NCI-H82 treated with DMSO at 0.1 percent for 48 hours (cell line): ENCODE measurements at regions not wholly inside any gene's neighbourhood (a gene's known extent, or its start where the extent isn't known, plus 50 kb on each side); places are given as distances from the start of the nearest gene placed in this dataset.
A peak's percentile ranks its signal among the peaks of the same experiment; 100 is the strongest.
"Not testable (repeated sequence)": the region's sequence is repeated elsewhere in the genome, so short reads cannot be mapped to it uniquely, and the experiment has no call there.

Experiments used
- DNase-seq: peaks from one replicate; lab custom pipeline; 2025; ENCODE audit not compliant: unreplicated experiment; lab: John Stamatoyannopoulos, UW

- no peak for DNase-seq
Observed at GRCh38 chr12:5260086-5260485, 171.8 kb upstream of the NTF3 start.

GRCh38 chr12:5260591-5261086 is 171.3 kb upstream of the NTF3 start:
- DNase-seq = no peak

DNA sequence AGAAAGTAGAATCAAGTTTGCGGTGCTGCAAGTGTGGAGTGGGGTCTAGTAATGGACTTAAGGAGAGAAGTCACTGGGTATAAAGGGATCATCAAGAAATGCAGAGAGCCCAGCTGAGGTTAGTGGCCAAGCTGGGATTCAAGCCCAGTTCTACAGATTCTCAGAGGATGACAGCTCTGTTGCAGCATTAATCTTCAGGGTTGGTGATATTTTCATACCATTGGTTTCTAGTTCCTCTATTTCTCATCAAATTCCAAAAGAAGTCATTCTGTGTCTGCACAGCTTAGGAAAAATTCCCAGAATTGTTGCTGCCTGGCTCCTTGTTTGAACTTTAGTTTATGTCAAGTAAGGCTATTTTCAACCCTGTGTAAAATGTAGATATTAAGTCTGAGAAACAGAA is 169.5 kb upstream of the NTF3 start:
- DNase-seq = no peak

DNA sequence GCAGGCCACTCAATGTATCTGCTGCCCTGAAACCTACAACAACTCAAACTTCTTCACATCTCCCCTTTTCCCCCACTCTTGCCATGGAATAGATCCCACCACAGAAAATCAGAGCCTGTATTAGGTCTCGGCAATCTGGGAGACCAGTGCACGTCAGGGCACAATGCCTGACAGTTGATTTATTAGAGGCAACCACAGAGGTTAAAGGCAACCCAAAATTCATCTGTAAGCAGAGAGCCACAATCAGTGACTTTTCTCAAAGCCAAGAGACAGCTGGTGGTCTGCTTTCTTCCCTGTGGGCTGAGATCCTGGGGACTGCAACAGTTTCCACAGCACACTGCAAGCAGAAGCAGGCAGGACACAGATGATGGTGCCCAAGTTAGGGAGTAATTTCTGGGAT is 169.0 kb upstream of the NTF3 start:
- DNase-seq = no peak

DNA sequence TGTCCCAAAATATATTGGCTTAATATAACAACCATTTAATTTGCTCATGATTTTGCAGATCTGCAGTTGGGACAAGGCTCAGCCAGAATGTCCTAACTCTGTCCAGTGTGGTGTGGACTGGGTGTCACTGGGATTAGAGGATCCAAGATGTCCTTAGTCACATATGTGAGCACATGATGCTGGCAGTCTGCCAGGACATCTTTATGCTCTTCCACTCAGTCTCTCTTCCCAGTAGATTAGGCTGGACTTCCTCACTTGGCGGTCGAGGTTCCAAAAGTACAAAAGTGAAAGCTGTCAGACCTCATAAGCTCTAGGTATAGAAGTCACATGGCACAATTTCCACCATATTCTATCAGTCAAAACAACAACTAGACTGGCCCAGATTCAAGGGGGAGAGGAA is 167.9 kb upstream of the NTF3 start:
- DNase-seq = peak; percentile 22

GRCh38 chr12:5267603-5268423 is 164.1 kb upstream of the NTF3 start:
- no peak for DNase-seq

GRCh38 chr12:5268424-5269210 is 163.3 kb upstream of the NTF3 start:
- DNase-seq = no peak

GRCh38 chr12:5269846-5270245 is 162.1 kb upstream of the NTF3 start:
- DNase-seq = no peak

- no peak for DNase-seq
Observed at GRCh38 chr12:5272018-5272785, 159.7 kb upstream of the NTF3 start.

GRCh38 chr12:5273709-5274108 is 158.2 kb upstream of the NTF3 start:
- DNase-seq = peak; percentile 1

DNA sequence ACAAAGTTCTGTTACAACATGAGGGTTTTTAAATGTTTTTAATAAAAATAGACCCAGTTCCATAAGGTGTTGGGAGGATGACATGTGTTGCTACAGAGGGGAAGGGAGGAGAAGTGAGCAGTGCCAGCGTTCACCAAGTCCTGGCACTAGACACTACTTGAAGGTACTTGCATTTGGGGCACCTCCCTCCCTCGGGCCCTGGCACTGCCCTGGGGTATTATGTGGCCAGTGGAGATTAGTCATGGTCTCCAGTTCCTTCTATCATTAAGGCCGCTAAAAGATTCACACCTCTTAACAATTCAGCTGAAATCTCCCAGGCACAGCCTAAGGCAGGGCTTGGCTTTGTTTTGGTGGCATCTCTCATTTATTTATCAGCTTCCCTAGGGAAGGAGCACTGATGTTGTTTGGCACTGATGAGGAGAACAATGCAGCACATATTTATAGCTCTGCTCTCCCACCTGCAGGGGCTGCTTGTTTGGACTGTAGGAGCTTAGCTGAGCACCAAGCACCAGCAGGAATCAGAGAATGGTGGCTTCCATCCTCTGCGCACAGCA is 155.5 kb upstream of the NTF3 start:
- DNase-seq = no peak

DNA sequence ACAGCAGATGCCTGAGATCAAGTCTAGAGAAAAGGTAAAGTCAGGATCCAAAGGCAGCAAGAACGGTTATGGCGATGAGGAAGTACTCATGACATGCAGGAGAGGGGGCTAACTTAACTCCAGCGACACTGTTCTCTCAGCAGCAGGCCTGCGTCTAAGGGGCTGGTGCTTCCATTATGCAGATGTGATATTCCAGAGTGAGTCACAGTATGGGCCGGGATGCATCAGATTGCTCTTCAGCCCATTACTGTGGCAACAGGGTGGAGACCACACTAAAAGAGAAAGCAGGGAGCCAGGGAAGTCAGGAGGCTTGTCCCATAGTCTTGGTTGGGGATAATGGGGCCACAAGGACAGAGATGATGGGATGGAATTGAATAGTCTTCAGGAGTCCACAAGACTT is 151.8 kb upstream of the NTF3 start:
- DNase-seq = no peak

- DNase-seq = not testable (repeated sequence)
Observed at GRCh38 chr12:5290368-5290767, 141.5 kb upstream of the NTF3 start.

DNA sequence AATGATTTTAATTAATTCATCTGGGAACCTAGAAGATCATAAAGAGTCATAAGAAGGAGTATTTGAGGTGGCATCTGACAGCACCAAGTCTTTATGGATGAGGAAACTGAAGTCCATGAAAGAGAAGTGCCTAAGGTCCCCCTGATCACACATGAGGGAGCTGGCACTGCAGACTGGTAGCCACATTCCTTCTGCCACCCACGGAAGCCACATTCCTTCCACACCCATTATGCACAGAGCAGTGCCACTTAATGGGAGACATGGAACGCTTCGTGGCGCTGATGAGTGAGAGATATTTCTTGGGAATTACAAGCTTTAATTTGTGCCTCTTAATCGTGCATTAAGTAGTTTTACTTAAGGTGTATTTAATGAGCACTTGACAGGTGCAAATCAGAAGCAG is 139.3 kb upstream of the NTF3 start:
- no peak for DNase-seq

- no peak for DNase-seq
Observed at GRCh38 chr12:5293773-5294172, 138.1 kb upstream of the NTF3 start.

GRCh38 chr12:5294274-5295070 is 137.4 kb upstream of the NTF3 start:
- DNase-seq = no peak

DNA sequence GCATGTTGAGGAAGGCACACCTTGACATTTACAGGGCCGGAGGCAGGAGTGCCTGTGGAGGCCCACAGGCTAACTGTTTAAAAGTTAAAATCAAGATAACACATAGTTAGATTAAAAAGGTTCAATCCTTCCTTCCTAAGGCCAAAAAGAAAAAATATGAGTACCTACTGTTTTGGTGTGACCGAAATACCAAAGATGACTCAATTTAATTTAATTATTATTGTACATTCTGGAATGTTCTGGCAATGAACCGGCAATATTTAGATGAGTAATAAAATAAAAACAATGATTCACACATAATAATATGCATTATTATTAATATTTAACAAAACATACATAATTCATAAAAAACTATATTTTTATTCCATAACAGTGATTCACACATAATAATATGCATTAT is 136.8 kb upstream of the NTF3 start:
- no peak for DNase-seq

DNA sequence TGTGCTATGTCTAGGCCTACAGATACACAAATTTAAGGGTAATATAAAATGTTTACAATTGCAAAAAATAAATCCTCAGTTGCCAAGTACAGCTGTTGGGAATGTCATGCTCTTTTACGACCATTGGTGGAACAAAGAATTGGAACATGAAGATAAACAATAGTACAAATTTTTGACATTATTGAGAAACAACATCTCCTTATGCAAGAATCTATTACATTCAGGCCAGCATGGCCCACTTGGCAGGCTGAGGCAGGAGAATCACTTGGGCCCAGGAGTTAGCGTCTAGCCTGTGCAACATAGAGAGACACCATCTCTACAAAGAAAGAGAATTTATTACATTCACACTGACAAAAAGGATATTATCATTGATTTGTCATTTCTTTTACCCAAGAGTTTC is 135.9 kb upstream of the NTF3 start:
- DNase-seq = no peak

GRCh38 chr12:5301539-5301938 is 130.4 kb upstream of the NTF3 start:
- no peak for DNase-seq

- no peak for DNase-seq
Observed at GRCh38 chr12:5305425-5305824, 126.5 kb upstream of the NTF3 start.
